Lower leg skin (tissue), 4 donors: ENCODE measurements at regions not wholly inside any gene's neighbourhood (a gene's known extent, or its start where the extent isn't known, plus 50 kb on each side); places are given as distances from the start of the nearest gene placed in this dataset.
"Not testable (repeated sequence)": the region's sequence is repeated elsewhere in the genome, so short reads cannot be mapped to it uniquely, and the experiment has no call there.

ENCODE experiments used
- DNase-seq, 2 donors: peaks; one replicate each; pipeline ENCODE4 v3.0.0-alpha.2; 2019; ENCODE audit warnings: low spot score in 2 of 2
- H3K4me3 ChIP-seq: fragments of 200-600 bp; sonication (generic); 2 replicates; pipeline ENCODE4 v1.5.1; 2017; ENCODE audit warnings: mild to moderate bottlenecking, low read depth; ENCODE audit not compliant: poor library complexity, severe bottlenecking
- CTCF ChIP-seq, 3 donors: fragments of 450-650 bp; IDR thresholded peaks; one replicate each; pipeline ENCODE4 v1.5.1; 2016; ENCODE audit warnings: antibody characterized with exemption in 3 of 3, mild to moderate bottlenecking in 3 of 3, moderate library complexity in 2 of 3
- POLR2A ChIP-seq, 2 donors: fragments of 450-650 bp; IDR thresholded peaks; one replicate each; pipeline ENCODE4 v1.6.1; 2016 to 2017; ENCODE audit warnings: antibody characterized with exemption in 2 of 2, mild to moderate bottlenecking in 1 of 2, moderate library complexity in 1 of 2
- WGBS, 2 donors: methylation state at CpG; one replicate each; pipeline ENCODE4 v1.1.5; 2018; 5-methylcytosine and 5-hydroxymethylcytosine counted together
- intact Hi-C: fragments of 100-400 bp; cut with DNase I; formaldehyde crosslinking; loops from one replicate; pipeline ENCODE4 v1.15.0; 2023; ENCODE audit warnings: low total_unique reads

GRCh38 chr14:21840765-21841164 is 167.1 kb upstream of the OR4E1 start:
- intact Hi-C loops, result no loop called here
- no peak overlapping the region for H3K4me3 ChIP-seq
- WGBS, 2 donors, result 4 to 15% methylated on average over 4 of the region's 4 CpGs
- TF ChIP-seq POLR2A (IDR thresholded peaks at IDR 0.05) (no peak), CTCF (IDR thresholded peaks at IDR 0.05) (no peak)
- no peak for DNase-seq

DNA sequence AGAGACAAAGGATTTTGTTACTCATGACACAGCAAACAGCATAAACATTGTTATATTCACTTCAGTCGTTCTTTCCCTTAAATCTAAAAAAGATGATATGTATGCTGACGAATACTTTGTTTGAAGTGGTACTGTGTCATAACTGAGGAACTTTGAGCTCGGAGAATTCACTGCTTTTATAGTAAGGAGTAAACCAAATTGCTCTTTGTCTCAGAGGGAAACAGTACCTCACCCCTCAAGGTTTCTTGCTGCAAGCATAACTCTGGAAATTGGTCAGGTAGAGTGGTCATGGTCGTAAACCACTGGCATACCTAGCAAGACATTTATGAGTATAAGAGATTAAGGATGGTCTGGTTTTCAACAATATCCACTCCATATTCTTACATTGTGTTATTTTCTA is 160.2 kb upstream of the OR4E1 start:
- no peak for DNase-seq
- H3K4me3 ChIP-seq, result no peak overlapping the region
- WGBS, 2 donors, result 64 to 73% methylated on average over 4 of the region's 4 CpGs
- intact Hi-C loops, result no loop called here
- TF ChIP-seq CTCF (IDR thresholded peaks at IDR 0.05) (no peak), POLR2A (IDR thresholded peaks at IDR 0.05) (no peak)

DNA sequence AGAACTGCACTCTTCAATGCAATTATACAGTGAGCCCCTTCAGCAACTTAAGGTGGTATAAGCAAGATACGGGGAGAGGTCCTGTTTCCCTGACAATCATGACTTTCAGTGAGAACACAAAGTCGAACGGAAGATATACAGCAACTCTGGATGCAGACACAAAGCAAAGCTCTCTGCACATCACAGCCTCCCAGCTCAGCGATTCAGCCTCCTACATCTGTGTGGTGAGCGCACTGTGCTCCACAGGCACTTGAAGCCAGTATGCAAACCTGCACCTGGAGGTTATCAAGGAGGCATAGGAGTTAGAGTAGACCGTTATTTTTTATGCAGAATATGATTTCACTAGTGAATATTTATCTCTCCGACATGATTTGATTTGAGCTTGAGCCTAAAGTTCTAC is 152.2 kb upstream of the OR4E1 start:
- H3K4me3 ChIP-seq, result no peak overlapping the region
- WGBS, 2 donors, result 73 to 78% methylated on average over 7 of the region's 7 CpGs
- TF ChIP-seq POLR2A (IDR thresholded peaks at IDR 0.05), result no peak
- TF ChIP-seq CTCF (IDR thresholded peaks at IDR 0.05), result no peak
- DNase-seq, result no peak
- intact Hi-C loops, result no loop called here

- H3K4me3 ChIP-seq, result no peak overlapping the region
- no peak for DNase-seq
- WGBS, 2 donors, result 11 to 14% methylated on average over 4 of the region's 4 CpGs
- intact Hi-C loops, result no loop called here
- TF ChIP-seq POLR2A (IDR thresholded peaks at IDR 0.05) (no peak), CTCF (IDR thresholded peaks at IDR 0.05) (no peak)
These were observed 151.6 kb upstream of the OR4E1 start for GRCh38 chr14:21825149-21825743.

- H3K4me3 ChIP-seq, result no peak overlapping the region
- no peak for DNase-seq
- TF ChIP-seq CTCF (IDR thresholded peaks at IDR 0.05) (no peak), POLR2A (IDR thresholded peaks at IDR 0.05) (no peak)
- intact Hi-C loops, result no loop called here
These were observed 148.5 kb upstream of the OR4E1 start for GRCh38 chr14:21822109-21822508.

DNA sequence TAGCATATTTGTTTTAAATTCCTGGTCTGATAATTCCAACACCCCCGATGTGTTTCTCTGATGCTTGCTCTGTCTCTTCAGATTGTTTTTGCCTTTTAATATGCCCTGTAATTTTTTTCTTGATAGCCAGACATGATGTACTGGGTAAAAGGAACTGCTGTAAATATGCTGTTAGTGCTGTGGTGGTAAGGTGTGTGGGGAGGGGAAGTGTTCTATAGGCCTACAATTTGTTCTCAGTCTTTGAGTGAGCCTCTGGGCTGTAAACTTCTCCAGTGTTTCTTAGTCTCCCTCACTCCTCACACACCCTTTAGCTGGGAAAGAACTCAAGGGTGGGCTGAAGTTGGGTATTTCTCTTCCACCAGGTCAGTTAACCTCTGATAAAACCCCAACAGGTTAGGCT is 147.0 kb upstream of the OR4E1 start:
- DNase-seq, result no peak
- intact Hi-C loops, result no loop called here
- WGBS, 2 donors, result 0 to 95% methylated on average over 1 of the region's 1 CpG
- H3K4me3 ChIP-seq, result no peak overlapping the region
- TF ChIP-seq POLR2A (IDR thresholded peaks at IDR 0.05), result no peak
- TF ChIP-seq CTCF (IDR thresholded peaks at IDR 0.05), result no peak

GRCh38 chr14:21819891-21820290 is 146.3 kb upstream of the OR4E1 start:
- DNase-seq, H3K4me3 ChIP-seq, intact Hi-C loops: not testable (repeated sequence)
- 41 to 42% methylated on average over 1 of the region's 1 CpG for WGBS, 2 donors

- H3K4me3 ChIP-seq, DNase-seq, intact Hi-C loops: not testable (repeated sequence)
- WGBS, 2 donors, result 83 to 90% methylated on average over 3 of the region's 3 CpGs
These were observed 143.4 kb upstream of the OR4E1 start for GRCh38 chr14:21817010-21817409.
